H1 (cell line): ENCODE measurements at regions not wholly inside any gene's neighbourhood (a gene's known extent, or its start where the extent isn't known, plus 50 kb on each side); places are given as distances from the start of the nearest gene placed in this dataset.

ENCODE experiments used
- CTCF ChIA-PET: fragments of 300-600 bp; sonication (Branson Sonifier 250); formaldehyde crosslinking; loops from one replicate; lab custom pipeline; 2021; ENCODE audit not compliant: partially characterized antibody; lab: Charles Lee
- POLR2A ChIA-PET: fragments of 300-600 bp; sonication (Branson Sonifier 250); formaldehyde crosslinking; loops from one replicate; lab custom pipeline; 2021; ENCODE audit warnings: inconsistent platforms; ENCODE audit not compliant: partially characterized antibody; lab: Charles Lee
- DNase-seq, 2 experiments: peaks; one replicate each; pipeline versions ENCODE4 v3.0.0 to v3.0.0-alpha.2; 2010 to 2022; ENCODE audit warnings: low spot score in 2 of 2, low read depth in 1 of 2, mixed read lengths in 1 of 2
- FAIRE-seq: peaks from 2 replicates; lab custom pipeline; 2011; peaks lifted over from hg19 to GRCh38; lab: Jason Lieb, UNC
- H2AFZ ChIP-seq: 2 replicates; pipeline ENCODE4 v1.8.1; 2012; ENCODE audit warnings: low read length, inconsistent platforms
- H2AK5ac ChIP-seq: 2 replicates; pipeline ENCODE4 v1.6.1; 2013; ENCODE audit warnings: low read depth, low read length
- H2BK120ac ChIP-seq: replicated peaks from 2 replicates; pipeline ENCODE3; 2013; ENCODE audit warnings: low read depth, low read length, inconsistent platforms
- H2BK12ac ChIP-seq: 2 replicates; pipeline ENCODE4 v1.6.1; 2013; ENCODE audit warnings: low read depth, low read length
- H2BK15ac ChIP-seq: 2 replicates; pipeline ENCODE4 v1.6.1; 2013; ENCODE audit warnings: low read length
- H2BK20ac ChIP-seq: 2 replicates; pipeline ENCODE4 v1.6.1; 2013; ENCODE audit warnings: low read length
- H2BK5ac ChIP-seq: 2 replicates; pipeline ENCODE4 v1.6.1; 2013; ENCODE audit warnings: low read depth, low read length
- H3K14ac ChIP-seq: 2 replicates; pipeline ENCODE4 v1.6.1; 2013; ENCODE audit warnings: inconsistent platforms; ENCODE audit not compliant: insufficient read length
- H3K18ac ChIP-seq: 2 replicates; pipeline ENCODE4 v1.6.1; 2013; ENCODE audit warnings: low read length; ENCODE audit errors: extremely low read depth
- H3K23ac ChIP-seq: 2 replicates; pipeline ENCODE4 v1.6.1; 2013; ENCODE audit warnings: inconsistent platforms; ENCODE audit not compliant: insufficient read length
- H3K23me2 ChIP-seq: 2 replicates; pipeline ENCODE4 v1.6.1; 2013; ENCODE audit warnings: low read depth, low read length
- H3K27ac ChIP-seq: 2 replicates; pipeline ENCODE4 v1.6.1; 2011; ENCODE audit warnings: low read depth, low read length, inconsistent platforms
- H3K27me3 ChIP-seq, 4 experiments: replicated peaks in 1 of 4; 1 replicate in 1 of 4; 2 replicates in 3 of 4; pipeline versions ENCODE4 v1.6.1 to v1.8.1; 2011 to 2013; ENCODE audit warnings: low read length in 3 of 4, mild to moderate bottlenecking in 3 of 4, inconsistent platforms in 2 of 4, mixed read lengths in 2 of 4, moderate library complexity in 1 of 4; ENCODE audit not compliant: control insufficient read depth in 3 of 4, insufficient read depth in 3 of 4; ENCODE audit errors: extremely low read depth in 1 of 4
- H3K36me3 ChIP-seq, 4 experiments: 2 replicates each; pipeline versions ENCODE4 v1.6.1 to v1.8.1; 2011 to 2013; ENCODE audit warnings: mild to moderate bottlenecking in 4 of 4, low read length in 3 of 4, moderate library complexity in 2 of 4, control low read depth in 1 of 4, inconsistent platforms in 1 of 4; ENCODE audit not compliant: insufficient read depth in 4 of 4, control insufficient read depth in 2 of 4
- H3K4ac ChIP-seq: replicated peaks from 2 replicates; pipeline ENCODE3; 2013; ENCODE audit warnings: low read length, low read depth, mixed read lengths, inconsistent platforms; ENCODE audit not compliant: insufficient read length
- H3K4me1 ChIP-seq, 4 experiments: replicated peaks in 1 of 4; 1 replicate in 1 of 4; 2 replicates in 3 of 4; pipeline versions ENCODE4 v1.6.1 to v1.8.1; 2011 to 2013; ENCODE audit warnings: low read length in 3 of 4, inconsistent platforms in 2 of 4, mixed read lengths in 1 of 4; ENCODE audit not compliant: insufficient read depth in 4 of 4, control insufficient read depth in 3 of 4
- H3K4me2 ChIP-seq, 2 experiments: 2 replicates each; pipeline versions ENCODE4 v1.6.1 to v1.8.1; 2011 to 2013; ENCODE audit warnings: low read depth in 2 of 2, low read length in 2 of 2, control low read depth in 1 of 2, inconsistent platforms in 1 of 2, mild to moderate bottlenecking in 1 of 2; ENCODE audit not compliant: insufficient read depth in 1 of 2
- H3K4me3 ChIP-seq, 4 experiments: fragments of 200-600, 300-600 bp in 1 of 4; sonication (generic), shearing (Covaris generic), sonication (Bioruptor Twin) in 1 of 4; 2 replicates each; pipeline versions ENCODE4 v1.5.1 to v1.8.1; 2011 to 2016; ENCODE audit warnings: low read length in 4 of 4, low read depth in 3 of 4, control low read depth in 2 of 4, inconsistent platforms in 2 of 4, mild to moderate bottlenecking in 2 of 4, mixed read lengths in 1 of 4, moderate library complexity in 1 of 4; ENCODE audit not compliant: insufficient read depth in 2 of 4; ENCODE audit errors: extremely low read depth in 1 of 4
- H3K56ac ChIP-seq: replicated peaks from 2 replicates; pipeline ENCODE3; 2013; ENCODE audit warnings: low read depth, mild to moderate bottlenecking, mixed read lengths, low read length, inconsistent platforms; ENCODE audit not compliant: insufficient read length
- H3K79me1 ChIP-seq: 2 replicates; pipeline ENCODE4 v1.6.1; 2013; ENCODE audit warnings: low read depth, low read length, control low read depth
- H3K79me2 ChIP-seq, 2 experiments: 2 replicates each; pipeline versions ENCODE4 v1.6.1 to v1.8.1; 2012 to 2013; ENCODE audit warnings: low read length in 2 of 2, mild to moderate bottlenecking in 2 of 2, inconsistent platforms in 1 of 2; ENCODE audit not compliant: insufficient read depth in 2 of 2, control insufficient read depth in 1 of 2
- H3K9ac ChIP-seq, 4 experiments: replicated peaks in 1 of 4; 1 replicate in 1 of 4; 2 replicates in 3 of 4; pipeline versions ENCODE4 v1.6.1 to v1.8.1; 2011 to 2013; ENCODE audit warnings: low read depth in 3 of 4, low read length in 3 of 4, control low read depth in 2 of 4, mild to moderate bottlenecking in 2 of 4, moderate library complexity in 2 of 4, inconsistent platforms in 1 of 4; ENCODE audit errors: extremely low read depth in 1 of 4
- H3K9me3 ChIP-seq, 2 experiments: 2 replicates each; pipeline versions ENCODE4 v1.6.1 to v1.8.1; 2012 to 2013; ENCODE audit warnings: mild to moderate bottlenecking in 2 of 2, moderate library complexity in 2 of 2, control low read depth in 1 of 2, inconsistent platforms in 1 of 2, low read depth in 1 of 2, low read length in 1 of 2, mixed read lengths in 1 of 2; ENCODE audit not compliant: insufficient read depth in 2 of 2
- H4K20me1 ChIP-seq, 2 experiments: replicated peaks in 1 of 2; 2 replicates each; pipeline versions ENCODE3 to v1.8.1; 2011 to 2013; ENCODE audit warnings: inconsistent platforms in 2 of 2, low read length in 2 of 2, mild to moderate bottlenecking in 1 of 2; ENCODE audit not compliant: insufficient read depth in 2 of 2, control insufficient read depth in 1 of 2
- H4K5ac ChIP-seq: 2 replicates; pipeline ENCODE4 v1.6.1; 2013; ENCODE audit warnings: low read length, low read depth, mixed read lengths, inconsistent platforms; ENCODE audit not compliant: insufficient read length
- H4K8ac ChIP-seq: 2 replicates; pipeline ENCODE4 v1.8.0; 2013; ENCODE audit warnings: mild to moderate bottlenecking, moderate library complexity, low read length, inconsistent platforms; ENCODE audit not compliant: insufficient read depth; ENCODE audit errors: extremely low read depth
- H4K91ac ChIP-seq: replicated peaks from 2 replicates; pipeline ENCODE3; 2013; ENCODE audit warnings: low read length, mixed read lengths, inconsistent platforms; ENCODE audit not compliant: insufficient read length
- ATF3 ChIP-seq: IDR thresholded peaks from 2 replicates; pipeline ENCODE4 v1.6.1; 2011; ENCODE audit warnings: low read depth, mild to moderate bottlenecking, low read length; ENCODE audit not compliant: insufficient read depth
- YY1 ChIP-seq: IDR thresholded peaks from 2 replicates; pipeline ENCODE4 v1.6.1; 2011; ENCODE audit warnings: low read depth, mild to moderate bottlenecking, low read length
- WGBS, 2 experiments: shearing (Covaris generic) in 1 of 2; methylation state at CpG; one replicate each; pipeline versions ENCODE4 v1.1.6 to v1.1.7; 2013 to 2015; ENCODE audit warnings: low lambda C conversion rate in 2 of 2, mixed read lengths in 2 of 2, inconsistent platforms in 1 of 2, low coverage in 1 of 2, missing lambda C conversion rate in 1 of 2; ENCODE audit not compliant: insufficient replicate concordance in 2 of 2, insufficient coverage in 1 of 2, insufficient read length in 1 of 2; ENCODE audit errors: extremely low coverage in 1 of 2, missing lambda C conversion rate in 1 of 2; 5-methylcytosine and 5-hydroxymethylcytosine counted together

- Histone ChIP-seq H4K5ac (no peak overlapping the region), H3K4ac (no peak overlapping the region), H3K27ac (no peak overlapping the region), H3K18ac (no peak overlapping the region), H3K56ac (no peak overlapping the region), H2BK20ac (no peak overlapping the region), H3K14ac (no peak overlapping the region), H3K9me3 (no peaks in the 10 kb centered on the region), H3K79me2 (no peaks in the 10 kb centered on the region), H3K23ac (no peak overlapping the region), H3K4me1 (no peaks in the 10 kb centered on the region), H4K8ac (no peak overlapping the region), H3K4me2 (no peak overlapping the region), H2AFZ (no peak overlapping the region), H2BK5ac (no peak overlapping the region), H4K20me1 (no peaks in the 10 kb centered on the region), H3K79me1 (no peaks in the 10 kb centered on the region), H2AK5ac (no peak overlapping the region), H3K4me3 (no peak overlapping the region), H2BK120ac (no peak overlapping the region), H2BK15ac (no peak overlapping the region), H4K91ac (no peak overlapping the region), H3K27me3 (no peaks in the 10 kb centered on the region), H3K36me3 (no peaks in the 10 kb centered on the region), H2BK12ac (no peak overlapping the region), H3K9ac (no peak overlapping the region), H3K23me2 (no peaks in the 10 kb centered on the region)
- no peak for DNase-seq
- WGBS, 2 experiments = 96% methylated on average over 3 of the region's 3 CpGs; no CpG with 5 or more reads in 1 of the 2 experiments
- ChIA-PET POLR2A (no interaction called here), CTCF (interaction anchor here (1.5 to 2.8 kb wide), 2 partner anchors 12 to 14 kb away, joined by 4 to 11 read pairs; no protein-coding TSS in a partner anchor)
- no peak for FAIRE-seq
- TF ChIP-seq ATF3 (no peak), YY1 (no peak)
Observed at GRCh38 chr2:60693551-60693950, 62.5 kb upstream of the PAPOLG start.
